ENCODE measurements at regions not wholly inside any gene's neighbourhood (a gene's known extent, or its start where the extent isn't known, plus 50 kb on each side); places are given as distances from the start of the nearest gene placed in this dataset.

- Histone ChIP-seq H3K9ac (replicated peaks; ENCODE audit: extremely low read depth, insufficient read depth, low read length) (no peak overlapping the region), H2AFZ (ENCODE audit: low read depth, low read length) (no peak overlapping the region), H3K36me3 (ENCODE audit: control insufficient read depth in 2 of 2, extremely low read depth in 1 of 2, insufficient read depth in 2 of 2, low read length in 2 of 2) (no peaks in the 10 kb centered on the region), H3K79me2 (ENCODE audit: control insufficient read depth, insufficient read depth, low read length) (no peaks in the 10 kb centered on the region), H3K4me1 (ENCODE audit: control insufficient read depth, extremely low read depth, insufficient read depth, low read length) (peaks cover under 1% of the 10 kb centered on the region), H4K20me1 (replicated peaks; ENCODE audit: control insufficient read depth, extremely low read depth, insufficient read depth, low read length) (no peaks in the 10 kb centered on the region), H3K27me3 (ENCODE audit: control insufficient read depth in 2 of 2, insufficient read depth in 2 of 2, low read length in 2 of 2) (peaks cover 9 to 19% of the 10 kb centered on the region in 2 experiments), H3K9me3 (replicated peaks; ENCODE audit: control insufficient read depth, insufficient read depth, low read length) (no peaks in the 10 kb centered on the region), H3K27ac (ENCODE audit: insufficient read depth, low read depth, low read length) (no peak overlapping the region), H3K4me2 (ENCODE audit: insufficient read depth, low read length) (no peak overlapping the region), H3K9me1 (replicated peaks; ENCODE audit: control insufficient read depth, extremely low read depth, insufficient read depth, low read length) (no peaks in the 10 kb centered on the region), H3K4me3 (replicated peaks in 1 of 3; ENCODE audit: insufficient read depth in 1 of 3, low read depth in 1 of 3, low read length in 3 of 3) (no peak overlapping the region)
- BruUV-seq (replicated peaks): no TSS peak
- ChIA-PET POLR2A (no interaction called here), CTCF (interaction anchor here (1.2 kb wide), 1 partner anchor 22 kb away, joined by 3 read pairs; no protein-coding TSS in a partner anchor)
- intact Hi-C loops (cut with micrococcal nuclease) (no loop called here), dilution Hi-C loops (cut with MboI; ENCODE audit: extremely low pct_ligation_motif_present, low sequenced_read_pairs) (no loop called here)
- DNase-seq (ENCODE audit: low read depth, low spot score) (no peak), FAIRE-seq (no peak)
- no peak for TF ChIP-seq POLR2AphosphoS5 (IDR thresholded peaks at IDR 0.05; ENCODE audit: insufficient read depth, low read depth, low read length)
- TF ChIP-seq, protein P1, sequence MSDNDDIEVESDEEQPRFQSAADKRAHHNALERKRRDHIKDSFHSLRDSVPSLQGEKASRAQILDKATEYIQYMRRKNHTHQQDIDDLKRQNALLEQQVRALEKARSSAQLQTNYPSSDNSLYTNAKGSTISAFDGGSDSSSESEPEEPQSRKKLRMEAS (IDR thresholded peaks at IDR 0.05; ENCODE audit: insufficient read depth, insufficient read length): no peak
- TF ChIP-seq, protein P2, sequence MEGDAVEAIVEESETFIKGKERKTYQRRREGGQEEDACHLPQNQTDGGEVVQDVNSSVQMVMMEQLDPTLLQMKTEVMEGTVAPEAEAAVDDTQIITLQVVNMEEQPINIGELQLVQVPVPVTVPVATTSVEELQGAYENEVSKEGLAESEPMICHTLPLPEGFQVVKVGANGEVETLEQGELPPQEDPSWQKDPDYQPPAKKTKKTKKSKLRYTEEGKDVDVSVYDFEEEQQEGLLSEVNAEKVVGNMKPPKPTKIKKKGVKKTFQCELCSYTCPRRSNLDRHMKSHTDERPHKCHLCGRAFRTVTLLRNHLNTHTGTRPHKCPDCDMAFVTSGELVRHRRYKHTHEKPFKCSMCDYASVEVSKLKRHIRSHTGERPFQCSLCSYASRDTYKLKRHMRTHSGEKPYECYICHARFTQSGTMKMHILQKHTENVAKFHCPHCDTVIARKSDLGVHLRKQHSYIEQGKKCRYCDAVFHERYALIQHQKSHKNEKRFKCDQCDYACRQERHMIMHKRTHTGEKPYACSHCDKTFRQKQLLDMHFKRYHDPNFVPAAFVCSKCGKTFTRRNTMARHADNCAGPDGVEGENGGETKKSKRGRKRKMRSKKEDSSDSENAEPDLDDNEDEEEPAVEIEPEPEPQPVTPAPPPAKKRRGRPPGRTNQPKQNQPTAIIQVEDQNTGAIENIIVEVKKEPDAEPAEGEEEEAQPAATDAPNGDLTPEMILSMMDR (IDR thresholded peaks at IDR 0.05; ENCODE audit: extremely low read depth in 1 of 2, insufficient read depth in 1 of 2, low read depth in 1 of 2, low read length in 2 of 2): no peak
- no peak for TF ChIP-seq MYC (IDR thresholded peaks at IDR 0.05; ENCODE audit: low read depth, low read length)
These were observed 71.1 kb downstream of the METRNL start for GRCh38 chr17:83150369-83151055.

DNA sequence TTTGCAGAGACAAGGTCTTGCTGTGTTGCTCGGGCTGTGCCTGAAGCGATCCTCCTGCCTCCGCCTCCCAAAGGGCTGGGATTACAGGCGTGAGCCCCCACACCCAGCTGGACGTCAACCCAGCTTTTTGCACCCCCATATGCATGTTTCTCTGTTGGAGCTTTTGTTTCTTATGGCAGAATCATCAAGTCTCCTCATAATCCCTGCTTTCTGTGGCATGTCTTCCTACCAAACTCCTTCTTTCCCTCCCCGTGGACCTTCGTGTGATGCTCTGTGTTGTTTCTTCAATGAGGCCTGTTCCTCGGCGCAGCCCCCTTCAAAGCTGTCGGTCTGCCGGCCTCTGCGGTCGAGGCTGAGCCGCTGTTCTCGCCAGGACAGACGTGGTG lies 71.6 kb downstream of the METRNL start:
- no peak overlapping the region for H3K9ac ChIP-seq (replicated peaks; ENCODE audit: extremely low read depth, insufficient read depth, low read length)

More for the DNA sequence above, 71.6 kb downstream of the METRNL start:
- FAIRE-seq: no peak
- no TSS peak for BruUV-seq (replicated peaks)
- dilution Hi-C loops (cut with MboI; ENCODE audit: extremely low pct_ligation_motif_present, low sequenced_read_pairs): no loop called here
- Histone ChIP-seq H3K27ac (ENCODE audit: insufficient read depth, low read depth, low read length) (no peak overlapping the region), H3K9me1 (replicated peaks; ENCODE audit: control insufficient read depth, extremely low read depth, insufficient read depth, low read length) (no peaks in the 10 kb centered on the region), H3K4me1 (ENCODE audit: control insufficient read depth, extremely low read depth, insufficient read depth, low read length) (peaks cover 5% of the 10 kb centered on the region), H3K79me2 (ENCODE audit: control insufficient read depth, insufficient read depth, low read length) (no peaks in the 10 kb centered on the region), H3K9me3 (replicated peaks; ENCODE audit: control insufficient read depth, insufficient read depth, low read length) (no peaks in the 10 kb centered on the region), H3K27me3 (ENCODE audit: control insufficient read depth in 2 of 2, insufficient read depth in 2 of 2, low read length in 2 of 2) (peaks cover 4 to 16% of the 10 kb centered on the region in 2 experiments), H3K36me3 (ENCODE audit: control insufficient read depth in 2 of 2, extremely low read depth in 1 of 2, insufficient read depth in 2 of 2, low read length in 2 of 2) (no peaks in the 10 kb centered on the region), H3K4me2 (ENCODE audit: insufficient read depth, low read length) (no peak overlapping the region), H2AFZ (ENCODE audit: low read depth, low read length) (no peak overlapping the region), H4K20me1 (replicated peaks; ENCODE audit: control insufficient read depth, extremely low read depth, insufficient read depth, low read length) (no peaks in the 10 kb centered on the region), H3K4me3 (replicated peaks in 1 of 3; ENCODE audit: insufficient read depth in 1 of 3, low read depth in 1 of 3, low read length in 3 of 3) (no peak overlapping the region)
- intact Hi-C loops (cut with micrococcal nuclease): no loop called here
- no peak for DNase-seq (ENCODE audit: low read depth, low spot score)
- POLR2A ChIA-PET: no interaction called here
- CTCF ChIA-PET: interaction anchor here (1.0 to 1.3 kb wide), 3 partner anchors 8 to 46 kb away, joined by 3 read pairs; no protein-coding TSS in a partner anchor
- no peak for TF ChIP-seq POLR2AphosphoS5 (IDR thresholded peaks at IDR 0.05; ENCODE audit: insufficient read depth, low read depth, low read length)
- TF ChIP-seq JUN (IDR thresholded peaks at IDR 0.05; ENCODE audit: borderline replicate concordance, insufficient read depth, insufficient read length, low read depth): no peak
- TF ChIP-seq, protein P1 (IDR thresholded peaks at IDR 0.05; ENCODE audit: insufficient read depth, insufficient read length): no peak
- no peak for TF ChIP-seq POLR2A (IDR thresholded peaks at IDR 0.05; ENCODE audit: low read depth, low read length)
- TF ChIP-seq MYC (IDR thresholded peaks at IDR 0.05; ENCODE audit: low read depth, low read length): no peak
- no peak for TF ChIP-seq EZH2 (IDR thresholded peaks at IDR 0.05; ENCODE audit: borderline replicate concordance, low read depth, low read length, severe bottlenecking)
- TF ChIP-seq, protein P2 (IDR thresholded peaks at IDR 0.05; ENCODE audit: extremely low read depth in 1 of 2, insufficient read depth in 1 of 2, low read depth in 1 of 2, low read length in 2 of 2): no peak
- no peak for TF ChIP-seq FOS (IDR thresholded peaks at IDR 0.05; ENCODE audit: borderline replicate concordance, insufficient read depth, low read length)
- TF ChIP-seq GATA2 (IDR thresholded peaks at IDR 0.05; ENCODE audit: insufficient read depth, insufficient read length, low read depth, low read length): no peak
